ENCODE measurements at regions not wholly inside any gene's neighbourhood (a gene's known extent, or its start where the extent isn't known, plus 50 kb on each side); places are given as distances from the start of the nearest gene placed in this dataset.
"Not testable (repeated sequence)": the region's sequence is repeated elsewhere in the genome, so short reads cannot be mapped to it uniquely, and the experiment has no call there.

DNA sequence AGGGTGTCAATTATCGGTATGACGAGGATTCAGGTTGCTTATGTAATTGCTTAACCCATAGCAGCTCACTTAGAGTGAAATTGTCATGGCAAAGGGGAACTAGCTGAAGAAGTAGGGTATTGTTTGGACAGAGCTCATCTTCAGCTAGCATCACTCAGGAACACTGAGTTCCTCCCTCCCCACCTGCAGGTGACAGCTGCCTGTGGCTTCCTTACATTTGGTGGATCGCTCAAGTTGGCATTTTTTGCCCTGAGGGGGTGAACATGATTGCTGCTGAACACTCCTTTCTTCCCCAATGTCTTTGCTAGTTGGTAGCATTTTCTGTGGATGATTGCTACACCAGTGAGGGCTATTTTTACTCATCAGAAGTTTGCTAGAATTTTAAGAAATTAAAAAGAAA is 86.7 kb upstream of the THUMPD2 start:
- Histone ChIP-seq H3K4me1 (replicated peaks in 1 of 2; ENCODE audit: control insufficient read depth in 2 of 2, insufficient read depth in 2 of 2, low read length in 2 of 2) (no peaks in the 10 kb centered on the region), H3K36me3 (ENCODE audit: control insufficient read depth, insufficient read depth, low read length) (no peaks in the 10 kb centered on the region), H3K9me1 (ENCODE audit: control insufficient read depth, insufficient read depth, low read length) (no peaks in the 10 kb centered on the region), H3K79me2 (ENCODE audit: control insufficient read depth, insufficient read depth, low read length) (no peaks in the 10 kb centered on the region), H3K27me3 (ENCODE audit: control insufficient read depth in 2 of 2, insufficient read depth in 2 of 2, low read length in 2 of 2) (no peaks in the 10 kb centered on the region), H3K9ac (ENCODE audit: insufficient read depth in 1 of 2, low read depth in 2 of 2, low read length in 2 of 2) (no peak overlapping the region), H2AFZ (ENCODE audit: low read depth, low read length) (no peak overlapping the region), H3K4me3 (no peak overlapping the region), H3K9me3 (replicated peaks; ENCODE audit: control insufficient read depth, insufficient read depth, low read depth, low read length) (no peaks in the 10 kb centered on the region), H4K20me1 (replicated peaks; ENCODE audit: control insufficient read depth, insufficient read depth, low read length) (no peaks in the 10 kb centered on the region), H3K27ac (ENCODE audit: extremely low read depth, low read depth, low read length) (no peak overlapping the region), H3K4me2 (ENCODE audit: insufficient read depth, low read length) (no peak overlapping the region)
- 0% methylated on average over 3 of the region's 3 CpGs for WGBS (ENCODE audit: insufficient coverage, low coverage, missing lambda C conversion rate)
- TF ChIP-seq MAFK (IDR thresholded peaks at IDR 0.05; ENCODE audit: low read length) (no peak), POLR3A (IDR thresholded peaks at IDR 0.05; ENCODE audit: borderline replicate concordance, extremely low read depth, insufficient read depth, insufficient read length) (no peak), NCOA1 (IDR thresholded peaks at IDR 0.05; ENCODE audit: low read depth) (no peak), BRF1 (IDR thresholded peaks at IDR 0.05; ENCODE audit: borderline replicate concordance, extremely low read depth, insufficient read length) (no peak)
- in situ Hi-C loops (cut with MboI): no loop called here
- intact Hi-C loops (cut with micrococcal nuclease): no loop called here
- FAIRE-seq: no peak
- ChIA-PET CTCF (ENCODE audit: low intra/inter-chr PET ratio) (no interaction called here), POLR2A (no interaction called here)
- BruUV-seq (replicated peaks): no TSS peak
- ATAC-seq: no peak
- DNase-seq (ENCODE audit: extremely low read depth in 1 of 4, low spot score in 3 of 4): no peak

DNA sequence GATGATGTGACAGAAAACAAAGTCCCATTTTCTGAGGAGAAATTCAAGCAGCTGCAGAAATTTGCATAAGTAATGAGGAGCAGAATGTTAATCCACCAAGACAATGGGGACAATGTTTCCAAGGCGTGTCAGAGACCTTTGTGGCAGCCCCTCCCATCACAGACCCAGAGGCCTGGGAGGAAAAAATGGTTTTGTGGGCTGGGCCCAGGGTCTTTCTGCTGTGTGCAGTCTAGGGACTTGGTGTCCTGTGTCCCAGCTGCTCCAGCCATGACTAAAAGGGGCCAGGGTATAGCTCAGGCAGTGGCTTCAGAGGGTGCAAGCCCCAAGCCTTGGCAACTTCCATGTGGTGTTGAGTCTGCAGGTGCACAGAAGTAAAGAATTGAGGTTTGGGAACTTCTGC is 84.6 kb upstream of the THUMPD2 start:
- WGBS (ENCODE audit: insufficient coverage, low coverage, missing lambda C conversion rate): 0% methylated on average over 1 of the region's 1 CpG
- H3K27ac ChIP-seq (ENCODE audit: extremely low read depth, low read depth, low read length); intact Hi-C loops (cut with micrococcal nuclease); H3K79me2 ChIP-seq (ENCODE audit: control insufficient read depth, insufficient read depth, low read length); H3K27me3 ChIP-seq (ENCODE audit: control insufficient read depth in 2 of 2, insufficient read depth in 2 of 2, low read length in 2 of 2); CTCF ChIA-PET (ENCODE audit: low intra/inter-chr PET ratio); H3K4me2 ChIP-seq (ENCODE audit: insufficient read depth, low read length); H3K4me3 ChIP-seq; in situ Hi-C loops (cut with MboI); POLR2A ChIA-PET; H4K20me1 ChIP-seq (replicated peaks; ENCODE audit: control insufficient read depth, insufficient read depth, low read length); ATAC-seq; H3K9ac ChIP-seq (ENCODE audit: insufficient read depth in 1 of 2, low read depth in 2 of 2, low read length in 2 of 2); H3K9me1 ChIP-seq (ENCODE audit: control insufficient read depth, insufficient read depth, low read length); DNase-seq (ENCODE audit: extremely low read depth in 1 of 4, low spot score in 3 of 4); H3K9me3 ChIP-seq (replicated peaks; ENCODE audit: control insufficient read depth, insufficient read depth, low read depth, low read length); FAIRE-seq; H3K36me3 ChIP-seq (ENCODE audit: control insufficient read depth, insufficient read depth, low read length); H2AFZ ChIP-seq (ENCODE audit: low read depth, low read length); H3K4me1 ChIP-seq (replicated peaks in 1 of 2; ENCODE audit: control insufficient read depth in 2 of 2, insufficient read depth in 2 of 2, low read length in 2 of 2); BruUV-seq (replicated peaks): not testable (repeated sequence)
